Caco-2 (cell line): ENCODE measurements at regions not wholly inside any gene's neighbourhood (a gene's known extent, or its start where the extent isn't known, plus 50 kb on each side); places are given as distances from the start of the nearest gene placed in this dataset.

ENCODE experiments used
- BruUV-seq: library from RNA; stranded (reverse); fragments of 400-500 nt; replicated peaks from 2 replicates; lab custom pipeline; 2021; lab: Mats Ljungman, UMichigan
- CTCF ChIA-PET: fragments of 300-600 bp; sonication (Branson Sonifier 250); formaldehyde crosslinking; loops from one replicate; lab custom pipeline; 2022; ENCODE audit warnings: antibody characterized with exemption; lab: Charles Lee
- POLR2A ChIA-PET: fragments of 300-600 bp; sonication (Branson Sonifier 250); formaldehyde crosslinking; loops from one replicate; lab custom pipeline; 2022; ENCODE audit warnings: antibody characterized with exemption; lab: Charles Lee
- DNase-seq, 2 experiments: peaks; one replicate each; pipeline versions ENCODE4 v3.0.0 to v3.0.0-alpha.2; 2020 to 2022
- H3K27me3 ChIP-seq: replicated peaks from 2 replicates; pipeline ENCODE4 v1.6.0; 2011; ENCODE audit warnings: low read length; ENCODE audit not compliant: control insufficient read depth, insufficient read depth
- H3K36me3 ChIP-seq: 2 replicates; pipeline ENCODE4 v1.5.1; 2011; ENCODE audit warnings: low read length; ENCODE audit not compliant: control insufficient read depth, insufficient read depth
- H3K4me1 ChIP-seq: fragments of 250-450 bp; sonication (Bioruptor Pico); 2 replicates; pipeline ENCODE4 v1.5.1; 2020; ENCODE audit warnings: mild to moderate bottlenecking
- H3K4me3 ChIP-seq: 2 replicates; pipeline ENCODE4 v1.5.1; 2011; ENCODE audit warnings: low read depth, mild to moderate bottlenecking, control low read depth, low read length
- H3K9me3 ChIP-seq: fragments of 250-450 bp; sonication (Bioruptor Pico); 2 replicates; pipeline ENCODE4 v1.5.1; 2020; ENCODE audit warnings: mild to moderate bottlenecking, moderate library complexity
- H3K27ac Mint-ChIP-seq: one replicate; pipeline ENCODE4 v1.8.0; 2022; ENCODE audit warnings: mixed read lengths; ENCODE audit not compliant: unreplicated experiment
- H3K27me3 Mint-ChIP-seq: one replicate; pipeline ENCODE4 v1.8.0; 2022; ENCODE audit warnings: mixed read lengths; ENCODE audit not compliant: insufficient read depth, unreplicated experiment
- H3K36me3 Mint-ChIP-seq: one replicate; pipeline ENCODE4 v1.8.0; 2022; ENCODE audit warnings: mild to moderate bottlenecking, mixed read lengths; ENCODE audit not compliant: insufficient read depth, unreplicated experiment
- H3K4me1 Mint-ChIP-seq: one replicate; pipeline ENCODE4 v1.8.0; 2022; ENCODE audit warnings: low read depth, mixed read lengths; ENCODE audit not compliant: unreplicated experiment
- H3K4me3 Mint-ChIP-seq: one replicate; pipeline ENCODE4 v1.8.0; 2022; ENCODE audit warnings: mild to moderate bottlenecking, moderate library complexity, mixed read lengths; ENCODE audit not compliant: unreplicated experiment
- H3K9me3 Mint-ChIP-seq: one replicate; pipeline ENCODE4 v1.8.0; 2022; ENCODE audit warnings: mixed read lengths; ENCODE audit not compliant: unreplicated experiment
- intact Hi-C: fragments of 100-400 bp; cut with micrococcal nuclease; formaldehyde crosslinking; loops from one replicate; pipeline ENCODE4 v1.10.0; 2022; ENCODE audit not compliant: unreplicated experiment
- TF ChIP-seq, protein P1 (sequence below), 2 experiments: fragments of 200-600 bp in 1 of 2; IDR thresholded peaks; 1 replicate in 1 of 2; 2 replicates in 1 of 2; pipeline versions ENCODE4 v1.5.1 to v1.8.0; 2011 to 2022; ENCODE audit warnings: antibody characterized with exemption in 1 of 2, control low read depth in 1 of 2, inconsistent platforms in 1 of 2, low read depth in 1 of 2, low read length in 1 of 2, mild to moderate bottlenecking in 1 of 2, moderate library complexity in 1 of 2; ENCODE audit not compliant: insufficient read depth in 1 of 2, severe bottlenecking in 1 of 2, unreplicated experiment in 1 of 2

- Mint-ChIP-seq H3K36me3 (no peaks in the 10 kb centered on the region), H3K4me1 (no peaks in the 10 kb centered on the region), H3K9me3 (no peaks in the 10 kb centered on the region), H3K4me3 (no peak overlapping the region), H3K27ac (no peak overlapping the region), H3K27me3 (peaks cover 2% of the 10 kb centered on the region)
- DNase-seq: no peak
- Histone ChIP-seq H3K36me3 (no peaks in the 10 kb centered on the region), H3K4me3 (no peak overlapping the region), H3K27me3 (no peaks in the 10 kb centered on the region), H3K9me3 (no peaks in the 10 kb centered on the region), H3K4me1 (no peaks in the 10 kb centered on the region)
- intact Hi-C loops: no loop called here
- ChIA-PET CTCF (no interaction called here), POLR2A (no interaction called here)
- BruUV-seq: no TSS peak
- TF ChIP-seq, protein P1, sequence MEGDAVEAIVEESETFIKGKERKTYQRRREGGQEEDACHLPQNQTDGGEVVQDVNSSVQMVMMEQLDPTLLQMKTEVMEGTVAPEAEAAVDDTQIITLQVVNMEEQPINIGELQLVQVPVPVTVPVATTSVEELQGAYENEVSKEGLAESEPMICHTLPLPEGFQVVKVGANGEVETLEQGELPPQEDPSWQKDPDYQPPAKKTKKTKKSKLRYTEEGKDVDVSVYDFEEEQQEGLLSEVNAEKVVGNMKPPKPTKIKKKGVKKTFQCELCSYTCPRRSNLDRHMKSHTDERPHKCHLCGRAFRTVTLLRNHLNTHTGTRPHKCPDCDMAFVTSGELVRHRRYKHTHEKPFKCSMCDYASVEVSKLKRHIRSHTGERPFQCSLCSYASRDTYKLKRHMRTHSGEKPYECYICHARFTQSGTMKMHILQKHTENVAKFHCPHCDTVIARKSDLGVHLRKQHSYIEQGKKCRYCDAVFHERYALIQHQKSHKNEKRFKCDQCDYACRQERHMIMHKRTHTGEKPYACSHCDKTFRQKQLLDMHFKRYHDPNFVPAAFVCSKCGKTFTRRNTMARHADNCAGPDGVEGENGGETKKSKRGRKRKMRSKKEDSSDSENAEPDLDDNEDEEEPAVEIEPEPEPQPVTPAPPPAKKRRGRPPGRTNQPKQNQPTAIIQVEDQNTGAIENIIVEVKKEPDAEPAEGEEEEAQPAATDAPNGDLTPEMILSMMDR (IDR thresholded peaks at IDR 0.05; ENCODE audit: insufficient read depth in 1 of 2, low read depth in 1 of 2, low read length in 1 of 2, severe bottlenecking in 1 of 2, unreplicated experiment in 1 of 2): no peak
Observed at GRCh38 chr1:99496067-99496466, 149.8 kb upstream of the PALMD start.

DNA sequence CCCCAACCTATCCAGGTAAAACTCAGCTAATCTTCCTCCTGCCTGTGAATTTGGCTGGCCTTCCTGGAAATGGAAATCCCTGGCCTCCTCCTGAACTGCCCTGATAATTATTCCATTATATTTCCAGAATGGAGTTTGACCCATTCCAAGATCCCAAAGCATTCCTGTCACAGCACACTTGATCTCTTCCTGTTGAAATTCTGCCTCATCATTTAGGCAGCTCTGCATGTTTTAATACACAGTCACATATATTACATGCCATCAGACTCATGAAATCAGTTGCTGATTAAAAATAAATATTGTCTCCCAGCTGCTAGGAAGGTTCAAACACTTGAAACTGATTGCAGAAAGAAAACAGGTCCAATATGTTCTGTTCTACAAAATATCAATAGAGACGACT is 148.2 kb upstream of the PALMD start:
- CTCF ChIA-PET: no interaction called here
- Histone ChIP-seq H3K27me3 (no peaks in the 10 kb centered on the region), H3K36me3 (no peaks in the 10 kb centered on the region), H3K4me1 (no peaks in the 10 kb centered on the region), H3K9me3 (no peaks in the 10 kb centered on the region), H3K4me3 (no peak overlapping the region)
- POLR2A ChIA-PET: no interaction called here
- H3K27me3 Mint-ChIP-seq: no peaks in the 10 kb centered on the region
- H3K9me3 Mint-ChIP-seq: no peaks in the 10 kb centered on the region
- no TSS peak for BruUV-seq
- H3K4me1 Mint-ChIP-seq: no peaks in the 10 kb centered on the region
- DNase-seq: no peak
- H3K4me3 Mint-ChIP-seq: no peak overlapping the region
- H3K36me3 Mint-ChIP-seq: no peaks in the 10 kb centered on the region
- no peak overlapping the region for H3K27ac Mint-ChIP-seq
- TF ChIP-seq, protein P1 (IDR thresholded peaks at IDR 0.05; ENCODE audit: insufficient read depth in 1 of 2, low read depth in 1 of 2, low read length in 1 of 2, severe bottlenecking in 1 of 2, unreplicated experiment in 1 of 2): no peak
- intact Hi-C loops: no loop called here

DNA sequence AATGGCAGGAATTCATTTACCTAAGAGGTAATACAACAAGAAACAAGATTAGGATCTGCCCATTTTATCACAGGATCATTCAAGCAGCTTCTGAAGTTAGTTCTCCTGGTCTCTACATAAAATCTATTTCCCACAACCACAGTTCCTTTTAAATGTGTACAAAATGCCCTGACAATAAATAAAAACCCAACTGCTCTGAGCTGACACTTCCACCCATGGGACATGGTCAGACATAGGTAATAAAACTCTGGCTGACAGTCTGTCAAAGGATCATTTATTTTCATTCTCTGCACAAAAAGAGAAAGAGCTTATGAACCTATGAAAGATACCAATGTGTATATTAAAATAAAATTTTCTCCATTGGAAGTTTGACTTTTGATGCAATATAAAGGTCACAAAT is 145.4 kb upstream of the PALMD start:
- Histone ChIP-seq H3K4me3 (no peak overlapping the region), H3K36me3 (no peaks in the 10 kb centered on the region), H3K4me1 (no peaks in the 10 kb centered on the region), H3K9me3 (no peaks in the 10 kb centered on the region), H3K27me3 (no peaks in the 10 kb centered on the region)
- H3K36me3 Mint-ChIP-seq: no peaks in the 10 kb centered on the region
- H3K27ac Mint-ChIP-seq: no peak overlapping the region
- BruUV-seq: no TSS peak
- no peak overlapping the region for H3K4me3 Mint-ChIP-seq
- no peak for DNase-seq
- CTCF ChIA-PET: no interaction called here
- no peaks in the 10 kb centered on the region for H3K27me3 Mint-ChIP-seq
- POLR2A ChIA-PET: no interaction called here
- H3K4me1 Mint-ChIP-seq: peaks cover 12% of the 10 kb centered on the region
- no peaks in the 10 kb centered on the region for H3K9me3 Mint-ChIP-seq
- TF ChIP-seq, protein P1 (IDR thresholded peaks at IDR 0.05; ENCODE audit: insufficient read depth in 1 of 2, low read depth in 1 of 2, low read length in 1 of 2, severe bottlenecking in 1 of 2, unreplicated experiment in 1 of 2): no peak
- intact Hi-C loops: no loop called here
